ENCODE measurements at regions not wholly inside any gene's neighbourhood (a gene's known extent, or its start where the extent isn't known, plus 50 kb on each side); places are given as distances from the start of the nearest gene placed in this dataset.

- Histone ChIP-seq H4K20me1 (ENCODE audit: insufficient read depth, low read length) (no peaks in the 10 kb centered on the region), H3K4me2 (ENCODE audit: low read depth, low read length) (no peak overlapping the region), H3K9me2 (replicated peaks; ENCODE audit: insufficient read depth, low read length) (no peaks in the 10 kb centered on the region), H3F3A (ENCODE audit: insufficient read depth, low read length) (no peaks in the 10 kb centered on the region), H3K36me3 (replicated peaks; ENCODE audit: insufficient read depth, low read length) (no peaks in the 10 kb centered on the region), H2AFZ (ENCODE audit: low read length) (no peak overlapping the region), H3K4me3 (ENCODE audit: low read length) (no peak overlapping the region), H3K9me3 (replicated peaks; ENCODE audit: insufficient read depth, low read length) (no peaks in the 10 kb centered on the region), H3K27me3 (replicated peaks; ENCODE audit: insufficient read depth, low read length) (no peaks in the 10 kb centered on the region), H3K9ac (ENCODE audit: low read length) (no peak overlapping the region), H3K4me1 (ENCODE audit: low read length) (no peaks in the 10 kb centered on the region), H3K27ac (ENCODE audit: low read length) (no peak overlapping the region), H3K79me2 (ENCODE audit: low read length) (no peaks in the 10 kb centered on the region)
- TF ChIP-seq EZH2phosphoT487 (IDR thresholded peaks at IDR 0.05; ENCODE audit: low read length) (no peak), EZH2 (optimal IDR thresholded peaks at IDR 0.05; ENCODE audit: low read depth, low read length) (no peak), CTCF (IDR thresholded peaks at IDR 0.05; ENCODE audit: low read length) (no peak)
- no peak for DNase-seq
These were observed 68.8 kb upstream of the TACR1 start for GRCh38 chr2:75268112-75268511.

DNA sequence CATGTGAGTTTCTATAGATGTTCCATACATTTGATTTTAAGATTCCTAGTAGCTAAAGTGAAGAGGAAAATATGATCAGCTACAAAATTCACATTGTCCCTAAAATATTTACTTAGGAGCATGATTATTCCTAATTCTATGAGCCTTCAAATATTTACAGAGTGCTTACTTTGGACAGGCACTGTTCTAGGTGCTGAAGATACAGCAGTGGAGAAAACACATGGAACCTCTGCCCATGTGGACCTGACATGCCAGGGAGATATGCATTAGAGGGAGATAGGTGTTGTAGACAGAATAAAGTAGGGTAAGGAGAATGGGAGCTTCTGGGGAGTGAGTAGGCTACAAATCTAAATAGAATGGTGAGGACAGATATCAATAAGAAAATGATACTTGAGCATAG lies 62.6 kb upstream of the TACR1 start:
- no peaks in the 10 kb centered on the region for H4K20me1 ChIP-seq (ENCODE audit: insufficient read depth, low read length)

GRCh38 chr2:75260946-75261345 lies 61.6 kb upstream of the TACR1 start:
- Histone ChIP-seq H3F3A (ENCODE audit: insufficient read depth, low read length) (no peaks in the 10 kb centered on the region), H3K9me2 (replicated peaks; ENCODE audit: insufficient read depth, low read length) (no peaks in the 10 kb centered on the region), H3K9ac (ENCODE audit: low read length) (no peak overlapping the region), H2AFZ (ENCODE audit: low read length) (no peak overlapping the region), H3K36me3 (replicated peaks; ENCODE audit: insufficient read depth, low read length) (no peaks in the 10 kb centered on the region), H3K4me3 (ENCODE audit: low read length) (no peak overlapping the region), H3K27me3 (replicated peaks; ENCODE audit: insufficient read depth, low read length) (no peaks in the 10 kb centered on the region), H3K4me2 (ENCODE audit: low read depth, low read length) (no peak overlapping the region), H3K27ac (ENCODE audit: low read length) (no peak overlapping the region), H4K20me1 (ENCODE audit: insufficient read depth, low read length) (no peaks in the 10 kb centered on the region), H3K9me3 (replicated peaks; ENCODE audit: insufficient read depth, low read length) (no peaks in the 10 kb centered on the region), H3K79me2 (ENCODE audit: low read length) (no peaks in the 10 kb centered on the region), H3K4me1 (ENCODE audit: low read length) (no peaks in the 10 kb centered on the region)
- no peak for DNase-seq
- TF ChIP-seq EZH2 (optimal IDR thresholded peaks at IDR 0.05; ENCODE audit: low read depth, low read length) = no peak
- TF ChIP-seq CTCF (IDR thresholded peaks at IDR 0.05; ENCODE audit: low read length) = no peak
- no peak for TF ChIP-seq EZH2phosphoT487 (IDR thresholded peaks at IDR 0.05; ENCODE audit: low read length)

More for the DNA sequence above, 62.6 kb upstream of the TACR1 start:
- TF ChIP-seq CTCF (IDR thresholded peaks at IDR 0.05; ENCODE audit: low read length) (no peak), EZH2phosphoT487 (IDR thresholded peaks at IDR 0.05; ENCODE audit: low read length) (no peak), EZH2 (optimal IDR thresholded peaks at IDR 0.05; ENCODE audit: low read depth, low read length) (no peak)
- Histone ChIP-seq H3K27ac (ENCODE audit: low read length) (no peak overlapping the region), H3K4me3 (ENCODE audit: low read length) (no peak overlapping the region), H3K36me3 (replicated peaks; ENCODE audit: insufficient read depth, low read length) (no peaks in the 10 kb centered on the region), H3K4me1 (ENCODE audit: low read length) (no peaks in the 10 kb centered on the region), H3K27me3 (replicated peaks; ENCODE audit: insufficient read depth, low read length) (no peaks in the 10 kb centered on the region), H3K9ac (ENCODE audit: low read length) (no peak overlapping the region), H3K79me2 (ENCODE audit: low read length) (no peaks in the 10 kb centered on the region), H3K9me2 (replicated peaks; ENCODE audit: insufficient read depth, low read length) (no peaks in the 10 kb centered on the region), H3K4me2 (ENCODE audit: low read depth, low read length) (no peak overlapping the region), H3K9me3 (replicated peaks; ENCODE audit: insufficient read depth, low read length) (no peaks in the 10 kb centered on the region), H2AFZ (ENCODE audit: low read length) (no peak overlapping the region), H3F3A (ENCODE audit: insufficient read depth, low read length) (no peaks in the 10 kb centered on the region)
- DNase-seq = no peak
